HCT116 (cell line): ENCODE measurements at regions not wholly inside any gene's neighbourhood (a gene's known extent, or its start where the extent isn't known, plus 50 kb on each side); places are given as distances from the start of the nearest gene placed in this dataset.

Experiments used
- ATAC-seq: fragments of 200-7000 bp; cut with Tn5 transposase; 2 replicates; pipeline ENCODE4 v1.9.1; 2020; ENCODE audit warnings: mild to moderate bottlenecking, moderate library complexity
- BruUV-seq: library from RNA; stranded (reverse); fragments of 400-500 nt; replicated peaks from 2 replicates; lab custom pipeline; 2021; lab: Mats Ljungman, UMichigan
- CTCF ChIA-PET: fragments of 300-600 bp; sonication (Branson Sonifier 250); formaldehyde crosslinking; loops from one replicate; lab custom pipeline; 2021; ENCODE audit warnings: antibody characterized with exemption; lab: Charles Lee
- POLR2A ChIA-PET: fragments of 300-600, 350-600 bp; sonication (Branson Sonifier 250); formaldehyde crosslinking; loops from one replicate; lab custom pipeline; 2021; ENCODE audit warnings: antibody characterized with exemption; lab: Charles Lee
- RAD21 ChIA-PET, 2 experiments: fragments of 300-600 bp; sonication (Branson Sonifier 250); formaldehyde crosslinking; loops; one replicate each; lab custom pipeline; 2023; ENCODE audit warnings: low total read pairs in 2 of 2; ENCODE audit not compliant: uncharacterized antibody in 2 of 2, unreplicated experiment in 2 of 2, low non-redundant PET in 1 of 2; lab: Charles Lee
- DNase-seq: peaks from one replicate; pipeline ENCODE4 v3.0.0-alpha.2; 2010; ENCODE audit warnings: low read depth, low spot score
- H2AFZ ChIP-seq: fragments of 200-600 bp; shearing (Covaris generic), sonication (generic); 2 replicates; pipeline ENCODE4 v1.6.1; 2017; ENCODE audit warnings: low read depth, mixed run types, mixed read lengths, antibody characterized with exemption, low read length; ENCODE audit not compliant: poor library complexity, severe bottlenecking
- H3K27ac ChIP-seq: 2 replicates; pipeline ENCODE4 v1.5.1; 2012; ENCODE audit warnings: low read depth, low read length
- H3K27me3 ChIP-seq: fragments of 200-600 bp; sonication (generic); 2 replicates; pipeline ENCODE4 v1.6.1; 2016; ENCODE audit warnings: mixed run types, low read length, mixed read lengths; ENCODE audit not compliant: insufficient read depth
- H3K36me3 ChIP-seq, 2 experiments: fragments of 200-500 bp in 1 of 2; fragments of 200-600 bp in 1 of 2; sonication (Bioruptor generic) in 1 of 2; sonication (generic) in 1 of 2; 2 replicates each; pipeline versions ENCODE4 v1.5.1 to v1.6.1; 2014 to 2016; ENCODE audit warnings: low read length in 2 of 2, inconsistent platforms in 1 of 2, mixed read lengths in 1 of 2, mixed run types in 1 of 2; ENCODE audit not compliant: insufficient read depth in 2 of 2, control insufficient read depth in 1 of 2
- H3K4me1 ChIP-seq, 2 experiments: fragments of 200-600 bp in 1 of 2; sonication (generic) in 1 of 2; 2 replicates each; pipeline versions ENCODE4 v1.5.1 to v1.6.1; 2012 to 2017; ENCODE audit warnings: low read length in 2 of 2, inconsistent platforms in 1 of 2, mild to moderate bottlenecking in 1 of 2, mixed read lengths in 1 of 2, mixed run types in 1 of 2, moderate library complexity in 1 of 2; ENCODE audit not compliant: insufficient read depth in 2 of 2, control insufficient read depth in 1 of 2
- H3K4me2 ChIP-seq: fragments of 200-600 bp; sonication (generic); 2 replicates; pipeline ENCODE4 v1.6.1; 2017; ENCODE audit warnings: mixed run types, low read length, mixed read lengths
- H3K4me3 ChIP-seq, 2 experiments: fragments of 200-600 bp in 1 of 2; sonication (generic) in 1 of 2; replicated peaks in 1 of 2; 2 replicates each; pipeline ENCODE4 v1.5.1; 2011 to 2016; ENCODE audit warnings: low read length in 2 of 2, control low read depth in 1 of 2, low read depth in 1 of 2, mild to moderate bottlenecking in 1 of 2, mixed read lengths in 1 of 2, mixed run types in 1 of 2
- H3K79me2 ChIP-seq: fragments of 200-600 bp; sonication (generic); 2 replicates; pipeline ENCODE4 v1.6.1; 2017; ENCODE audit warnings: mild to moderate bottlenecking, mixed run types, low read length, moderate library complexity, mixed read lengths; ENCODE audit not compliant: insufficient read depth
- H3K9ac ChIP-seq: fragments of 200-600 bp; sonication (generic); 2 replicates; pipeline ENCODE4 v1.6.1; 2016; ENCODE audit warnings: low read length, mixed read lengths
- H3K9me2 ChIP-seq: fragments of 200-600 bp; sonication (generic), shearing (Covaris generic); 2 replicates; pipeline ENCODE4 v1.6.1; 2017; ENCODE audit warnings: mixed run types, mild to moderate bottlenecking, moderate library complexity; ENCODE audit not compliant: insufficient read depth
- H3K9me3 ChIP-seq, 2 experiments: fragments of 200-500 bp in 1 of 2; fragments of 200-600 bp in 1 of 2; sonication (Bioruptor generic) in 1 of 2; sonication (generic) in 1 of 2; 2 replicates each; pipeline ENCODE4 v1.6.1; 2014 to 2017; ENCODE audit warnings: low read length in 2 of 2, mixed read lengths in 2 of 2, inconsistent platforms in 1 of 2, low read depth in 1 of 2, mild to moderate bottlenecking in 1 of 2, mixed run types in 1 of 2, moderate library complexity in 1 of 2; ENCODE audit not compliant: control insufficient read depth in 1 of 2, insufficient read depth in 1 of 2
- H4K20me1 ChIP-seq: fragments of 200-600 bp; sonication (generic), shearing (Covaris generic); 2 replicates; pipeline ENCODE4 v1.6.1; 2017; ENCODE audit warnings: mixed run types, mild to moderate bottlenecking, moderate library complexity; ENCODE audit not compliant: insufficient read depth
- CTCF ChIP-seq, 3 experiments: fragments of 200-600 bp in 1 of 3; sonication (generic) in 1 of 3; IDR thresholded peaks in 2 of 3; conservative IDR thresholded peaks in 1 of 3; 2 replicates each; pipeline ENCODE4 v1.5.1; 2012 to 2017; ENCODE audit warnings: low read depth in 2 of 3, low read length in 2 of 3, antibody characterized with exemption in 1 of 3, borderline replicate concordance in 1 of 3, control low read depth in 1 of 3, mild to moderate bottlenecking in 1 of 3, mixed read lengths in 1 of 3, mixed run types in 1 of 3, moderate library complexity in 1 of 3; ENCODE audit not compliant: insufficient read depth in 1 of 3
- ELF1 ChIP-seq: IDR thresholded peaks from 2 replicates; pipeline ENCODE4 v1.6.1; 2012; ENCODE audit warnings: low read depth, borderline replicate concordance
- POLR2A ChIP-seq: IDR thresholded peaks from 2 replicates; pipeline ENCODE4 v1.7.0; 2011; ENCODE audit warnings: borderline replicate concordance; ENCODE audit not compliant: insufficient read depth, insufficient read length; ENCODE audit errors: extremely low read depth
- POLR2AphosphoS5 ChIP-seq: IDR thresholded peaks from 2 replicates; pipeline ENCODE4 v1.6.1; 2011; ENCODE audit warnings: mild to moderate bottlenecking, low read depth, low read length, moderate library complexity
- RAD21 ChIP-seq: IDR thresholded peaks from 2 replicates; pipeline ENCODE4 v1.6.1; 2012; ENCODE audit warnings: low read depth, mild to moderate bottlenecking
- REST ChIP-seq: IDR thresholded peaks from 2 replicates; pipeline ENCODE4 v1.6.1; 2012; ENCODE audit warnings: low read depth
- SRF ChIP-seq: IDR thresholded peaks from 2 replicates; pipeline ENCODE4 v1.6.1; 2012; ENCODE audit warnings: low read depth
- TCF7L2 ChIP-seq: IDR thresholded peaks from 2 replicates; pipeline ENCODE4 v1.7.0; 2011; ENCODE audit warnings: borderline replicate concordance, inconsistent platforms; ENCODE audit not compliant: insufficient read depth, insufficient read length; ENCODE audit errors: extremely low read depth
- ZFX ChIP-seq: fragments of 450-650 bp; IDR thresholded peaks from 2 replicates; pipeline ENCODE4 v1.6.1; 2017
- ZNF274 ChIP-seq: fragments of 200-500 bp; sonication (Bioruptor generic); IDR thresholded peaks from 2 replicates; pipeline ENCODE4 v1.6.1; 2014; ENCODE audit warnings: mild to moderate bottlenecking, low read depth, low read length, inconsistent platforms
- intact Hi-C: fragments of 100-400 bp; cut with micrococcal nuclease; formaldehyde crosslinking; loops from 2 replicates; pipeline ENCODE4 v1.10.0; 2022

- Histone ChIP-seq H3K4me2 (no peak overlapping the region), H4K20me1 (no peaks in the 10 kb centered on the region), H3K4me3 (no peak overlapping the region), H3K4me1 (no peaks in the 10 kb centered on the region), H3K9me3 (no peaks in the 10 kb centered on the region), H3K9ac (no peak overlapping the region), H3K27me3 (peaks cover 54% of the 10 kb centered on the region), H2AFZ (no peak overlapping the region), H3K9me2 (no peaks in the 10 kb centered on the region), H3K36me3 (no peaks in the 10 kb centered on the region), H3K27ac (no peak overlapping the region), H3K79me2 (no peaks in the 10 kb centered on the region)
- BruUV-seq, result no TSS peak
- intact Hi-C loops, result no loop called here
- ChIA-PET CTCF (no interaction called here), POLR2A (no interaction called here), RAD21 (no interaction called here)
- no peak for TF ChIP-seq POLR2AphosphoS5
- ATAC-seq (no peak), DNase-seq (no peak)
Measured at GRCh38 chr10:120345186-120345585, 111.8 kb upstream of the PLPP4 start.

- Histone ChIP-seq H3K9me3 (no peaks in the 10 kb centered on the region), H3K79me2 (no peaks in the 10 kb centered on the region), H4K20me1 (no peaks in the 10 kb centered on the region), H3K27ac (no peak overlapping the region), H2AFZ (no peak overlapping the region), H3K4me2 (no peak overlapping the region), H3K27me3 (peaks cover 44% of the 10 kb centered on the region), H3K4me1 (no peaks in the 10 kb centered on the region), H3K9ac (no peak overlapping the region), H3K9me2 (no peaks in the 10 kb centered on the region), H3K36me3 (no peaks in the 10 kb centered on the region), H3K4me3 (no peak overlapping the region)
- DNase-seq, result no peak
- TF ChIP-seq POLR2AphosphoS5 (no peak), CTCF (IDR thresholded peaks at IDR 0.05 in 2 of 3, conservative IDR thresholded peaks at IDR 0.05 in 1 of 3; ENCODE audit: borderline replicate concordance in 1 of 3, insufficient read depth in 1 of 3, low read depth in 2 of 3, low read length in 2 of 3) (no peak), SRF (no peak), ELF1 (no peak), ZFX (no peak), TCF7L2 (no peak), RAD21 (no peak), REST (no peak), ZNF274 (no peak), POLR2A (no peak)
- ChIA-PET RAD21 (no interaction called here), POLR2A (no interaction called here), CTCF (no interaction called here)
- no TSS peak for BruUV-seq
- intact Hi-C loops, result no loop called here
- ATAC-seq, result no peak
Measured at GRCh38 chr10:120347644-120348043, 109.4 kb upstream of the PLPP4 start.
